Tibial nerve (tissue), 4 donors: ENCODE measurements at regions not wholly inside any gene's neighbourhood (a gene's known extent, or its start where the extent isn't known, plus 50 kb on each side); places are given as distances from the start of the nearest gene placed in this dataset.

Experiments
- DNase-seq, 2 donors: peaks; one replicate each; pipeline ENCODE4 v3.0.0-alpha.2; 2019; ENCODE audit warnings: low spot score in 2 of 2
- H3K27ac ChIP-seq, 4 donors: fragments of 200-600 bp; sonication (generic) in 3 of 4; one replicate each; pipeline ENCODE4 v1.5.1; 2017 to 2019; ENCODE audit warnings: mild to moderate bottlenecking in 1 of 4
- H3K27me3 ChIP-seq, 2 donors: fragments of 200-600 bp; sonication (generic) in 1 of 2; one replicate each; pipeline versions ENCODE4 v1.5.1 to v1.6.0; 2017 to 2019
- H3K36me3 ChIP-seq, 3 donors: fragments of 200-600 bp; sonication (generic); one replicate each; pipeline ENCODE4 v1.5.1; 2018 to 2019
- H3K4me1 ChIP-seq, 4 donors: fragments of 200-600 bp; sonication (generic) in 3 of 4; one replicate each; pipeline ENCODE4 v1.5.1; 2017 to 2019
- H3K4me3 ChIP-seq, 4 donors: fragments of 200-600 bp; sonication (generic) in 3 of 4; one replicate each; pipeline ENCODE4 v1.5.1; 2017 to 2019; ENCODE audit warnings: mild to moderate bottlenecking in 1 of 4, moderate library complexity in 1 of 4
- H3K9me3 ChIP-seq, 4 donors: fragments of 200-600 bp; sonication (generic) in 3 of 4; one replicate each; pipeline ENCODE4 v1.5.1; 2017 to 2019
- EP300 ChIP-seq, 2 donors: sonication (generic); formaldehyde crosslinking; IDR thresholded peaks; one replicate each; pipeline ENCODE4 v1.6.1; 2017; ENCODE audit warnings: antibody characterized with exemption in 2 of 2, mild to moderate bottlenecking in 1 of 2
- POLR2A ChIP-seq, 2 donors: fragments of 450-650 bp; IDR thresholded peaks; one replicate each; pipeline ENCODE4 v1.6.1; 2017; ENCODE audit warnings: antibody characterized with exemption in 2 of 2, mild to moderate bottlenecking in 2 of 2, moderate library complexity in 2 of 2
- WGBS, 2 donors: methylation state at CpG; one replicate each; pipeline ENCODE4 v1.1.5; 2018; 5-methylcytosine and 5-hydroxymethylcytosine counted together
- TF ChIP-seq, protein P1 (sequence below), 5 experiments: fragments of 200-600 bp in 3 of 5; fragments of 450-650 bp in 2 of 5; sonication (generic) in 3 of 5; IDR thresholded peaks; one replicate each; pipeline ENCODE4 v1.5.1; 2016 to 2019; ENCODE audit warnings: antibody characterized with exemption in 5 of 5, mild to moderate bottlenecking in 3 of 5, moderate library complexity in 2 of 5

DNA sequence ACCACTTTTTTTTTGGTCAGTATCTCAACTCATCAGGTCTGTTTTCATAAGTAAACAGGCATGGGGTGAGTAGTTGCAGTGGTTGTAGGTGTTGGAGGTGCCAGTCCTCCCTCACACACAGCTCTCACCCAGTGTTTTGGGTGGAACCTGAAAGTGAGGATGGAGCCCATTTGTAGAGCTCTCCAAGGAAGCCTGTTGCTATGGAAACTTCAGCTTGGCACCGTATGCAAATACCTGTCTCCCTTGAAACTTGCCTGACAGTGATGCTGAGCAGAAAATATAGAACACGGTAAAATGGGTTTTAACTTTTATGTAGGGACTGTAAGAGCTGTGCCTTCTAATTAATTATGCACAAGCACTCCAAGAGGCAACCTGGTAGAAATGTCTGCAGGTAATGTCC, 214.1 kb downstream of the AJAP1 start:
- TF ChIP-seq, protein P1, sequence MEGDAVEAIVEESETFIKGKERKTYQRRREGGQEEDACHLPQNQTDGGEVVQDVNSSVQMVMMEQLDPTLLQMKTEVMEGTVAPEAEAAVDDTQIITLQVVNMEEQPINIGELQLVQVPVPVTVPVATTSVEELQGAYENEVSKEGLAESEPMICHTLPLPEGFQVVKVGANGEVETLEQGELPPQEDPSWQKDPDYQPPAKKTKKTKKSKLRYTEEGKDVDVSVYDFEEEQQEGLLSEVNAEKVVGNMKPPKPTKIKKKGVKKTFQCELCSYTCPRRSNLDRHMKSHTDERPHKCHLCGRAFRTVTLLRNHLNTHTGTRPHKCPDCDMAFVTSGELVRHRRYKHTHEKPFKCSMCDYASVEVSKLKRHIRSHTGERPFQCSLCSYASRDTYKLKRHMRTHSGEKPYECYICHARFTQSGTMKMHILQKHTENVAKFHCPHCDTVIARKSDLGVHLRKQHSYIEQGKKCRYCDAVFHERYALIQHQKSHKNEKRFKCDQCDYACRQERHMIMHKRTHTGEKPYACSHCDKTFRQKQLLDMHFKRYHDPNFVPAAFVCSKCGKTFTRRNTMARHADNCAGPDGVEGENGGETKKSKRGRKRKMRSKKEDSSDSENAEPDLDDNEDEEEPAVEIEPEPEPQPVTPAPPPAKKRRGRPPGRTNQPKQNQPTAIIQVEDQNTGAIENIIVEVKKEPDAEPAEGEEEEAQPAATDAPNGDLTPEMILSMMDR (IDR thresholded peaks at IDR 0.05), result no peak
- no peak for TF ChIP-seq EP300 (IDR thresholded peaks at IDR 0.05)
- no peak for TF ChIP-seq POLR2A (IDR thresholded peaks at IDR 0.05)
- no peak overlapping the region for H3K4me3 ChIP-seq
- DNase-seq, result no peak
- H3K27me3 ChIP-seq, result no peaks in the 10 kb centered on the region
- WGBS, 2 donors, result 54 to 74% methylated on average over 2 of the region's 2 CpGs
- H3K36me3 ChIP-seq, result no peaks in the 10 kb centered on the region
- no peaks in the 10 kb centered on the region for H3K4me1 ChIP-seq
- peaks cover 0 to 8% (median 0%) of the 10 kb centered on the region in 4 donors for H3K9me3 ChIP-seq
- H3K27ac ChIP-seq, result no peak overlapping the region

DNA sequence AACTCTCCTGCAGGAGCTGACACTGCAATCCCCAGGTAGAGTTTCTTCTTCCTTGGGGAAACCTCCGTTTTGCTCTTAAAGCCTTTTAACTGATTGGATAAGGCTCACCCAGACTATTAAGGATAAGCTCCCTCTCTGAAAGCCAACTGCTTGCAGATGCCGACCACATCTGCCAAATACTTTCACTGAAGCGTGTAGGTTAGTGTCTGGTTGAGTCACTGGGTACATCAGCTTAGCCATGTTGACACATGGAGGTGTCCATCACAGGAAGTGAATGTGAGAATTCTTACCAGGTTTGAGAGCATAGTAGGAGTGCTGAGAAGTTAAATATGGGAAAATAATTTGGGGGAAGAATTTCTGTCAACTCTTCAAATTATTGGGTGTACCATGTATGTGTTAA, 202.0 kb downstream of the AJAP1 start:
- no peak for DNase-seq
- WGBS, 2 donors, result 68 to 70% methylated on average over 3 of the region's 3 CpGs
- no peaks in the 10 kb centered on the region for H3K27me3 ChIP-seq
- H3K9me3 ChIP-seq, result no peaks in the 10 kb centered on the region
- no peak overlapping the region for H3K27ac ChIP-seq
- no peaks in the 10 kb centered on the region for H3K36me3 ChIP-seq
- no peak overlapping the region for H3K4me3 ChIP-seq
- no peaks in the 10 kb centered on the region for H3K4me1 ChIP-seq
- TF ChIP-seq EP300 (IDR thresholded peaks at IDR 0.05) (no peak), POLR2A (IDR thresholded peaks at IDR 0.05) (no peak)
- TF ChIP-seq, protein P1 (IDR thresholded peaks at IDR 0.05), result no peak

DNA sequence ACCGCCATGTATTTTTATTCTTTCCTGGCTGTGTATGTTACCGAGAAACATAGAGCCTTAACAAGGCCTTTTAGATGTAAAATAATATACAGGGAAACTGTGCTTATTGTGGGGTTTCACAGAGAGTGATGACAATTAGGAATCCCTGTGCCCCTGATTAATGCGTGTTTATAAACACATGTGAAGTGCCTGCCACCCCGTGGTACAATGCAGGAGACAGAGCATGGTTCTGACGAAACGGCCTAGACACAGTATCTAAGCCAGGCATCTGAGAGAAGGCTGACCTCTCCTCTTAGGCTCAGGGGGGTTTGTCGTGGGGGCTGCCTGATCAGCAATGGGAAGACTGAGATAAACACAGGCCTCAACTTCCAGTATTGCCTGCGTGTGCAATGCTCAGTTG, 200.0 kb downstream of the AJAP1 start:
- Histone ChIP-seq H3K27me3 (no peaks in the 10 kb centered on the region), H3K27ac (no peak overlapping the region), H3K9me3 (peaks cover 0 to 17% (median 3%) of the 10 kb centered on the region in 4 donors), H3K4me3 (no peak overlapping the region), H3K4me1 (no peaks in the 10 kb centered on the region), H3K36me3 (no peaks in the 10 kb centered on the region)
- TF ChIP-seq POLR2A (IDR thresholded peaks at IDR 0.05), result no peak
- WGBS, 2 donors, result 77 to 84% methylated on average over 8 of the region's 8 CpGs
- DNase-seq, result no peak

DNA sequence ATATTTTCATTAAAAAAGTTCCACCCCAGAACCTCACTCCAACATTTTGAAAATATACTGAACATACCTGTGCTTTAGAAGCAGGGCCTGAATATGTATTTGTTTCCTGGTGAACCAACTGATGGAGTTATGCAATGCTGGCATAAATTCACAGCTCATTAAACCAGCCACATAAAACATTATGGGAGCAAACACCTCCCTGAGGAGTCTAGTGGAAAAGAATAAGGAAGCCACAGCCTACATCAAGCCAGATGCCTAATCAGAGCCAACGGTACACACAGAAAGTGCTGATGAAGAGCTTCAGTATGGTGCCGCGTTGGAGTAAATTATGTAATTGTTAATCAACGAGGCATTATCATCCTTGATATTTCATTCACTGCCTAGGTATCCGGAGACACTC, 199.5 kb downstream of the AJAP1 start:
- Histone ChIP-seq H3K4me1 (no peaks in the 10 kb centered on the region), H3K4me3 (no peak overlapping the region), H3K27ac (no peak overlapping the region), H3K36me3 (no peaks in the 10 kb centered on the region), H3K9me3 (peaks cover 0 to 17% (median 3%) of the 10 kb centered on the region in 4 donors), H3K27me3 (no peaks in the 10 kb centered on the region)
- WGBS, 2 donors, result 73 to 74% methylated on average over 5 of the region's 5 CpGs
- DNase-seq, result no peak
- TF ChIP-seq EP300 (IDR thresholded peaks at IDR 0.05) (no peak), POLR2A (IDR thresholded peaks at IDR 0.05) (no peak)
- TF ChIP-seq, protein P1 (IDR thresholded peaks at IDR 0.05), result no peak

DNA sequence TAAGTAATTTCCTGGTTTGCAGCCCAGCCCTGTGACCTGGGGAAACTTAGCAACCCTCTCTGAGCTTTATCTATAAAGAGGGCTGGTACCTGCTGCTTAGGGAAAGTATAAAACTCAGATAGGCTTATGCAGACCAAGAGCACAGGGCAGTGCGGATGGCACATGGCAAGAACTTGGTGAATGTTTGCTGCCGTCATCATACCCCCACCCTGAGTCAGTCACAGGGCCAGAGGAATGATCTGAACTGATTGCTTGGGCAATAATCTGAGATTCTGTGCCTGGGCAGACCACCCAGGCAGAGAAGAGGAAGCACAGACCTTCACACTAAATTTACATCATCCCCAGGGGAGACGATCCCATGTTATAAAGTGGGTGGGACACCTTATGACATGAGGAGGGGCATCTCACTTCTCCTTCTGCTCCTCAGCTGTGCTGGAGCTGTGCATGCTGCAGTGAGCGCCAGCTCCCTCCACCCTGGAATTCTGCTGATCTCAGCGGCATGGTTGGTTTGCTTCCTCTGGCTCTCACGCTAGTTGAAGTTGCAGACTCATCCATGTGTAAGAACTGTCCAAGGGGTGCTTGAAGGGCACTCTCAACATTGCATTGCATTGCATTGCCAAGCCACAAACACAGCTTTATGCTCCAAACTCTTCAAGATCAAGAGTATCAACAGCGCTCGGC, 197.1 kb downstream of the AJAP1 start:
- no peak for DNase-seq
- no peaks in the 10 kb centered on the region for H3K4me1 ChIP-seq
- WGBS, 2 donors, result 73 to 80% methylated on average over 8 of the region's 8 CpGs
- H3K9me3 ChIP-seq, result peaks cover 0 to 17% (median 3%) of the 10 kb centered on the region in 4 donors
- no peaks in the 10 kb centered on the region for H3K36me3 ChIP-seq
- TF ChIP-seq POLR2A (IDR thresholded peaks at IDR 0.05), result no peak
- TF ChIP-seq, protein P1 (IDR thresholded peaks at IDR 0.05), result no peak
- TF ChIP-seq EP300 (IDR thresholded peaks at IDR 0.05), result peak in 1 of 2 donors; percentile 21
- no peaks in the 10 kb centered on the region for H3K27me3 ChIP-seq
- no peak overlapping the region for H3K27ac ChIP-seq
- H3K4me3 ChIP-seq, result no peak overlapping the region
